SU-DHL-6 (cell line): ENCODE measurements at regions not wholly inside any gene's neighbourhood (a gene's known extent, or its start where the extent isn't known, plus 50 kb on each side); places are given as distances from the start of the nearest gene placed in this dataset.

Experiments
- EZH2phosphoT487 ChIP-seq: fragments of 200-600 bp; sonication (generic), shearing (Covaris generic); conservative IDR thresholded peaks from 2 replicates; pipeline ENCODE4 v1.6.1; 2018; ENCODE audit warnings: mild to moderate bottlenecking, antibody characterized with exemption, low read length, moderate library complexity, mixed read lengths
- TF ChIP-seq, protein P1 (sequence below): fragments of 200-600 bp; sonication (generic); IDR thresholded peaks from one replicate; pipeline ENCODE4 v1.5.1; 2017; ENCODE audit warnings: antibody characterized with exemption, mild to moderate bottlenecking, low read length, moderate library complexity; ENCODE audit not compliant: insufficient read depth, poor library complexity, severe bottlenecking

- TF ChIP-seq, protein P1, sequence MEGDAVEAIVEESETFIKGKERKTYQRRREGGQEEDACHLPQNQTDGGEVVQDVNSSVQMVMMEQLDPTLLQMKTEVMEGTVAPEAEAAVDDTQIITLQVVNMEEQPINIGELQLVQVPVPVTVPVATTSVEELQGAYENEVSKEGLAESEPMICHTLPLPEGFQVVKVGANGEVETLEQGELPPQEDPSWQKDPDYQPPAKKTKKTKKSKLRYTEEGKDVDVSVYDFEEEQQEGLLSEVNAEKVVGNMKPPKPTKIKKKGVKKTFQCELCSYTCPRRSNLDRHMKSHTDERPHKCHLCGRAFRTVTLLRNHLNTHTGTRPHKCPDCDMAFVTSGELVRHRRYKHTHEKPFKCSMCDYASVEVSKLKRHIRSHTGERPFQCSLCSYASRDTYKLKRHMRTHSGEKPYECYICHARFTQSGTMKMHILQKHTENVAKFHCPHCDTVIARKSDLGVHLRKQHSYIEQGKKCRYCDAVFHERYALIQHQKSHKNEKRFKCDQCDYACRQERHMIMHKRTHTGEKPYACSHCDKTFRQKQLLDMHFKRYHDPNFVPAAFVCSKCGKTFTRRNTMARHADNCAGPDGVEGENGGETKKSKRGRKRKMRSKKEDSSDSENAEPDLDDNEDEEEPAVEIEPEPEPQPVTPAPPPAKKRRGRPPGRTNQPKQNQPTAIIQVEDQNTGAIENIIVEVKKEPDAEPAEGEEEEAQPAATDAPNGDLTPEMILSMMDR: peak; percentile 15
- no peak for TF ChIP-seq EZH2phosphoT487
Observed at GRCh38 chr12:114476159-114476558, 70.2 kb upstream of the TBX5 start.
